Psoas muscle (tissue), 7 donors: ENCODE measurements at regions not wholly inside any gene's neighbourhood (a gene's known extent, or its start where the extent isn't known, plus 50 kb on each side); places are given as distances from the start of the nearest gene placed in this dataset.

Experiments
- ATAC-seq, 4 donors: fragments of 200-7000 bp; cut with Tn5 transposase; one replicate each; pipeline ENCODE4 v1.9.1; 2020; ENCODE audit warnings: moderate library complexity in 3 of 4, mild to moderate bottlenecking in 2 of 4
- DNase-seq, 2 donors: peaks; one replicate each; pipeline ENCODE4 v3.0.0-alpha.2; 2020
- H3K27ac ChIP-seq: fragments of 200-600 bp; one replicate; pipeline ENCODE4 v1.8.0; 2022
- H3K27me3 ChIP-seq, 3 donors: fragments of 200-600 bp in 1 of 3; one replicate each; pipeline versions ENCODE4 v1.6.1 to v1.8.0; 2013 to 2022; ENCODE audit warnings: low read length in 2 of 3, mild to moderate bottlenecking in 2 of 3, moderate library complexity in 1 of 3; ENCODE audit not compliant: insufficient read depth in 3 of 3
- H3K36me3 ChIP-seq, 2 donors: fragments of 200-600 bp in 1 of 2; one replicate each; pipeline versions ENCODE4 v1.6.1 to v1.8.0; 2013 to 2022; ENCODE audit warnings: low read depth in 1 of 2, mild to moderate bottlenecking in 1 of 2, moderate library complexity in 1 of 2; ENCODE audit not compliant: insufficient read depth in 1 of 2
- H3K4me1 ChIP-seq: fragments of 200-600 bp; one replicate; pipeline ENCODE4 v1.8.0; 2022
- H3K4me3 ChIP-seq: fragments of 200-600 bp; one replicate; pipeline ENCODE4 v1.8.0; 2022; ENCODE audit warnings: mild to moderate bottlenecking
- H3K9me3 ChIP-seq: fragments of 200-600 bp; one replicate; pipeline ENCODE4 v1.8.0; 2022
- WGBS, 3 donors: extraction: QIAGEN DNeasy Blood & Tissue Kit; methylation state at CpG; one replicate each; pipeline versions ENCODE4 v1.1.6 to v1.1.7; 2013; 5-methylcytosine and 5-hydroxymethylcytosine counted together
- intact Hi-C, 2 donors: fragments of 100-400 bp; cut with DNase I; formaldehyde crosslinking; loops; one replicate each; pipeline versions ENCODE4 v1.11.0 to v1.14.2; 2022
- TF ChIP-seq, protein P1 (sequence below): fragments of 200-600 bp; IDR thresholded peaks from one replicate; pipeline ENCODE4 v1.8.0; 2022; ENCODE audit warnings: antibody characterized with exemption
- donor health status: healthy with polysubstance abuse.
- donor health status: DM: no; HTN: no; CAD: no; lungs with moderate emphysema.
- donor health status: Bipolar disorder and iron deficiency.
- donor health status: healthy.
- donor health status: DM: yes; HTN: yes; CAD: no.
- donor health status: DM: no; HTN: no; CAD: no.
- donor health status: DM: yes; HTN: yes; CAD: no.

DNA sequence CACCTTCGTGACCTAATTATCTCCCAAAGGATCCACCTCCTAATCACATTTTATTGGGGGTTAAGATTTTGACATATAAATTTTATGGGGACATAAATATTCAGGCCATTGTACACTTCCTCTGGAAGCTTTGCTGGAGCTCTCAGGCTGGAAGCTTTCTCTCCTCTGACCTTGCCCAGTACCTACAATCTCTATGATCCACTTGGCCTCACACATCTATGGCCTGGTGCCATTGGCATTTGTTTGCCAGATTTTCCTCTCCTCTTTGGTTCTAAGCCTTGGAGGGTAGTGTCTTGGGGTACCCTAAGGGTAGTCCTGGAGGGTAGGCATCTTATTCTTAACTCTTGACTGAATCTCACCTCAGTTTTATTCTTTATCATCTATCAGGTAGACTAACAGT, 79.0 kb downstream of the HLX start:
- no peaks in the 10 kb centered on the region for H3K9me3 ChIP-seq
- DNase-seq (no peak), ATAC-seq (no peak)
- H3K27ac ChIP-seq: no peak overlapping the region
- H3K4me3 ChIP-seq: no peak overlapping the region
- no peaks in the 10 kb centered on the region for H3K36me3 ChIP-seq
- no peaks in the 10 kb centered on the region for H3K4me1 ChIP-seq
- intact Hi-C loops: no loop called here
- H3K27me3 ChIP-seq: no peaks in the 10 kb centered on the region
- WGBS, 3 donors: 78 to 100% (median 95%) methylated on average over 1 of the region's 1 CpG
- TF ChIP-seq, protein P1, sequence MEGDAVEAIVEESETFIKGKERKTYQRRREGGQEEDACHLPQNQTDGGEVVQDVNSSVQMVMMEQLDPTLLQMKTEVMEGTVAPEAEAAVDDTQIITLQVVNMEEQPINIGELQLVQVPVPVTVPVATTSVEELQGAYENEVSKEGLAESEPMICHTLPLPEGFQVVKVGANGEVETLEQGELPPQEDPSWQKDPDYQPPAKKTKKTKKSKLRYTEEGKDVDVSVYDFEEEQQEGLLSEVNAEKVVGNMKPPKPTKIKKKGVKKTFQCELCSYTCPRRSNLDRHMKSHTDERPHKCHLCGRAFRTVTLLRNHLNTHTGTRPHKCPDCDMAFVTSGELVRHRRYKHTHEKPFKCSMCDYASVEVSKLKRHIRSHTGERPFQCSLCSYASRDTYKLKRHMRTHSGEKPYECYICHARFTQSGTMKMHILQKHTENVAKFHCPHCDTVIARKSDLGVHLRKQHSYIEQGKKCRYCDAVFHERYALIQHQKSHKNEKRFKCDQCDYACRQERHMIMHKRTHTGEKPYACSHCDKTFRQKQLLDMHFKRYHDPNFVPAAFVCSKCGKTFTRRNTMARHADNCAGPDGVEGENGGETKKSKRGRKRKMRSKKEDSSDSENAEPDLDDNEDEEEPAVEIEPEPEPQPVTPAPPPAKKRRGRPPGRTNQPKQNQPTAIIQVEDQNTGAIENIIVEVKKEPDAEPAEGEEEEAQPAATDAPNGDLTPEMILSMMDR: no peak

DNA sequence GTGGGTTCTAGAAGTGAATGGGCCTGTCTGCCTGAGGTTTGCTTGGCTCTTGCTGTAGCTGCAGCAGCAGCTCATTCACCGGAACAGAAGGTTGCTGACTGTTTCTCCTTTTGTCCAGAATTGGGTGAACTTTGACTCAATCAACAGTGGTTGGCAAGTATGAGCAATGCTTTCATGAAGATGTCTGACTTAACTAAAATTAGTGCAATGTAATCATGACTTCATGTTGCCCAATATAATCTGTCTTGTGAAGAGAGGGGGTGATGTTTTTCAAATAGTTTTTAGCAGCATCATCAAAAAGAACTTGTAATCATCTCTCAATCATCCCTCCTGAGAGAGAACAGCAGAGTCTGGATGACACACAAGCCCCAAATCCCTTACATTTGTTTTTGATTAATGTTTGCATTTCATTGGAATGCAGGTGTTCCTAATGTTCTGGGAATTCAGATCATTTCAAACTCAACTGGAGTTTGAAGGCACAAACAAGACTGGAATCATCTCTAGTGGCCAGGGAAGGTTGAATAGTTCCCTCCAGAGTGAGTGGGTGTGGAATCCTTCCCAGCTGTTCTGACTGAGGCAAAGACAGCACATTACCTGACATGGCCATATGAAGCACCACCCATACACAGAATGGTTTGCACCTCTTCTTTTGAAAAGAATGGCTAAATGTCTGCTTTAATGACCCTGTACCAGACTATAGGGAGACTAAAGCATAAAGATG, 82.9 kb downstream of the HLX start:
- H3K27me3 ChIP-seq: no peaks in the 10 kb centered on the region
- intact Hi-C loops: no loop called here
- no peaks in the 10 kb centered on the region for H3K36me3 ChIP-seq
- H3K9me3 ChIP-seq: no peaks in the 10 kb centered on the region
- TF ChIP-seq, protein P1: no peak
- H3K4me1 ChIP-seq: no peaks in the 10 kb centered on the region
- H3K4me3 ChIP-seq: no peak overlapping the region
- 77 to 82% (median 79%) methylated on average over 1 of the region's 1 CpG for WGBS, 3 donors
- DNase-seq (no peak), ATAC-seq (peak; percentile 28 to 56 (median 44))
- H3K27ac ChIP-seq: no peak overlapping the region

DNA sequence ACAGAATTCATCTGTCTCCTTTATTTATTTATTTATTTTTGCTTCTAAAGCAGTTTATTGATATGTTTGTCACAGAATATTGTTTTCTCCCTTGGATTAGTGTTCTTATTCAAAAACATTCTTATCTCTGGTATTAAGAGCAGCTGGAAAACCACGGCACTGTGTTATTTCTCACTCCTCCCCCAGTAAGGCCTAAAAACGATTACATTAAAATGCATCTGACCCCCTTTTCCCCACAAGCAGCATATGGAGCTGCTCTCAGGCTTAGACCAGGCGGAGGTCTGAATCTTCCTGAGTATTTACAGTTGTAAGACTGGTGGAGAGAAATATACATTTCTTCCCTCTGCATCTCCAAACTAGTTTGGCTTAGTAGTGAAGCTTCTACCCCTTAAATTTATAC, 86.8 kb downstream of the HLX start:
- intact Hi-C loops: no loop called here
- 71 to 76% (median 74%) methylated on average over 3 of the region's 3 CpGs for WGBS, 3 donors

DNA sequence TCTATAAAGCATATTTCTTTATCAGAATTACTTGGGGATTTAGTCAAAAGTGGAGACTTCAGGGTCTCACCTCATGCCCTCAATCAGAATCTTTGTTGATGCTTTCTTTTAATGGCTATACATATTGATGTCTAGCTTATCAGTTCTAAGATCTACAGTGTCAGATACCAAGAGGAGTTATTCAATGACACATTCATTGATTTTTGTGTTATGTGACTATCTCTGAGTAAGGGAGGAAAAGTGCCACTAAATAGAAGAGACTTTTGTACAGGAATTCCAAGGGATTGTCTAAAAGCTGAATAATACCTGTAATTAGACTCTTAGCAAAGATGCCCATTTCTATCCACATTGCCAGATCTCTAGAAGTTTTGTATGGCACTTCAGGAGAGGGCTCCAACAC, 87.2 kb downstream of the HLX start:
- intact Hi-C loops: no loop called here
- ATAC-seq (no peak), DNase-seq (no peak)
- Histone ChIP-seq H3K4me1 (no peaks in the 10 kb centered on the region), H3K4me3 (no peak overlapping the region), H3K27me3 (no peaks in the 10 kb centered on the region), H3K36me3 (no peaks in the 10 kb centered on the region), H3K9me3 (peaks cover 5% of the 10 kb centered on the region), H3K27ac (no peak overlapping the region)
- TF ChIP-seq, protein P1: no peak

More for the DNA sequence above, 86.8 kb downstream of the HLX start:
- no peak overlapping the region for H3K4me3 ChIP-seq
- no peak overlapping the region for H3K27ac ChIP-seq
- peaks cover 5% of the 10 kb centered on the region for H3K9me3 ChIP-seq
- ATAC-seq (no peak), DNase-seq (no peak)
- no peaks in the 10 kb centered on the region for H3K27me3 ChIP-seq
- TF ChIP-seq, protein P1: no peak
- no peaks in the 10 kb centered on the region for H3K36me3 ChIP-seq
- H3K4me1 ChIP-seq: no peaks in the 10 kb centered on the region
